Peyer's patch (tissue), 4 donors: ENCODE measurements at regions not wholly inside any gene's neighbourhood (a gene's known extent, or its start where the extent isn't known, plus 50 kb on each side); places are given as distances from the start of the nearest gene placed in this dataset.
"Not testable (repeated sequence)": the region's sequence is repeated elsewhere in the genome, so short reads cannot be mapped to it uniquely, and the experiment has no call there.

Source experiments
- POLR2A ChIP-seq, 2 donors: fragments of 450-650 bp; IDR thresholded peaks; one replicate each; pipeline ENCODE4 v1.5.1; 2017; ENCODE audit warnings: antibody characterized with exemption in 2 of 2, mild to moderate bottlenecking in 2 of 2, moderate library complexity in 2 of 2
- TF ChIP-seq, protein P1 (sequence below), 6 experiments: fragments of 450-650 bp in 4 of 6; fragments of 200-600 bp in 2 of 6; sonication (generic) in 1 of 6; IDR thresholded peaks; one replicate each; pipeline ENCODE4 v1.5.1; 2017 to 2019; ENCODE audit warnings: antibody characterized with exemption in 6 of 6, mild to moderate bottlenecking in 3 of 6, moderate library complexity in 1 of 6

DNA sequence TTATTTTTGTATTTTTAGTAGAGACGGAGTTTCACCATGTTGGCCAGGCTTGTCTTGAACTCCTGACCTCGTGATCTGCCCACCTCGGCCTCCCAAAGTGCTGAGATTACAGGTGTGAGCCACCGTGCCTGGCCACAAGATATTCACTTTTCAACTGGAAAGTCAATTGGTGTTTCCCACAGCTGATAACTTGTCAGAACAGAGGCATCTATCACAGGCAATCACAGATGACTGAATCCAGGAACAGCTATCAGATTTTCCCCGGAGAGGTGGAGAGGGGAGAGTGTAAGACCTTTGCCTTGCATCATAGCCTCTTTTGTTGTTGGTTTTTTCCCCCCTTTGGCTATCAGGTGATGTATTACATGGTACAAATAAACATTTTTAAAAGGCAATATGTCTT lies 84.5 kb downstream of the GADD45G start:
- TF ChIP-seq, protein P1, sequence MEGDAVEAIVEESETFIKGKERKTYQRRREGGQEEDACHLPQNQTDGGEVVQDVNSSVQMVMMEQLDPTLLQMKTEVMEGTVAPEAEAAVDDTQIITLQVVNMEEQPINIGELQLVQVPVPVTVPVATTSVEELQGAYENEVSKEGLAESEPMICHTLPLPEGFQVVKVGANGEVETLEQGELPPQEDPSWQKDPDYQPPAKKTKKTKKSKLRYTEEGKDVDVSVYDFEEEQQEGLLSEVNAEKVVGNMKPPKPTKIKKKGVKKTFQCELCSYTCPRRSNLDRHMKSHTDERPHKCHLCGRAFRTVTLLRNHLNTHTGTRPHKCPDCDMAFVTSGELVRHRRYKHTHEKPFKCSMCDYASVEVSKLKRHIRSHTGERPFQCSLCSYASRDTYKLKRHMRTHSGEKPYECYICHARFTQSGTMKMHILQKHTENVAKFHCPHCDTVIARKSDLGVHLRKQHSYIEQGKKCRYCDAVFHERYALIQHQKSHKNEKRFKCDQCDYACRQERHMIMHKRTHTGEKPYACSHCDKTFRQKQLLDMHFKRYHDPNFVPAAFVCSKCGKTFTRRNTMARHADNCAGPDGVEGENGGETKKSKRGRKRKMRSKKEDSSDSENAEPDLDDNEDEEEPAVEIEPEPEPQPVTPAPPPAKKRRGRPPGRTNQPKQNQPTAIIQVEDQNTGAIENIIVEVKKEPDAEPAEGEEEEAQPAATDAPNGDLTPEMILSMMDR (IDR thresholded peaks at IDR 0.05), result not testable (repeated sequence)
- not testable (repeated sequence) for TF ChIP-seq POLR2A (IDR thresholded peaks at IDR 0.05)
